A673 (cell line): ENCODE measurements at regions not wholly inside any gene's neighbourhood (a gene's known extent, or its start where the extent isn't known, plus 50 kb on each side); places are given as distances from the start of the nearest gene placed in this dataset.

Experiments
- CTCF ChIP-seq: fragments of 300-800, 200-600 bp; sonication (generic); conservative IDR thresholded peaks from 2 replicates; pipeline ENCODE4 v1.5.1; 2017; ENCODE audit warnings: low read depth, mild to moderate bottlenecking, antibody characterized with exemption, low read length, moderate library complexity, mixed read lengths
- EZH2 ChIP-seq: fragments of 200-600 bp; sonication (generic); IDR thresholded peaks from 2 replicates; pipeline ENCODE4 v1.6.1; 2017; ENCODE audit warnings: borderline replicate concordance, low read depth, mild to moderate bottlenecking, mixed read lengths, antibody characterized with exemption, low read length; ENCODE audit not compliant: poor library complexity, severe bottlenecking

GRCh38 chr10:44591911-44592310, 207.0 kb upstream of the CXCL12 start:
- TF ChIP-seq CTCF (no peak), EZH2 (no peak)
